HEK293T (cell line): ENCODE measurements at regions not wholly inside any gene's neighbourhood (a gene's known extent, or its start where the extent isn't known, plus 50 kb on each side); places are given as distances from the start of the nearest gene placed in this dataset.

Source experiments
- CTCF ChIA-PET: fragments of 350-600 bp; formaldehyde crosslinking; extraction: SDS; loops from one replicate; lab custom pipeline; 2021; ENCODE audit warnings: antibody characterized with exemption, inconsistent platforms; lab: Yijun Ruan, JAX
- POLR2A ChIA-PET: fragments of 350-600 bp; formaldehyde crosslinking; extraction: SDS; loops from one replicate; lab custom pipeline; 2020; ENCODE audit warnings: antibody characterized with exemption, inconsistent platforms; lab: Yijun Ruan, JAX
- DNase-seq: peaks from one replicate; pipeline ENCODE4 v3.0.0; 2012; ENCODE audit warnings: mixed read lengths; ENCODE audit errors: extremely low spot score
- ARNT ChIP-seq: fragments of 450-650 bp; IDR thresholded peaks from 2 replicates; pipeline ENCODE4 v1.6.1; 2017; ENCODE audit warnings: mild to moderate bottlenecking
- BHLHE40 ChIP-seq: fragments of 450-650 bp; IDR thresholded peaks from 2 replicates; pipeline ENCODE4 v1.6.1; 2016; ENCODE audit warnings: mild to moderate bottlenecking, moderate library complexity, borderline replicate concordance
- CTBP1 ChIP-seq: fragments of 450-650 bp; IDR thresholded peaks from 2 replicates; pipeline ENCODE4 v1.6.1; 2016; ENCODE audit warnings: borderline replicate concordance
- ELF4 ChIP-seq: fragments of 450-650 bp; IDR thresholded peaks from 2 replicates; pipeline ENCODE4 v1.6.1; 2017; ENCODE audit warnings: antibody characterized with exemption
- FOXA1 ChIP-seq: fragments of 450-650 bp; IDR thresholded peaks from 2 replicates; pipeline ENCODE4 v1.6.1; 2016; ENCODE audit warnings: mild to moderate bottlenecking
- FOXK2 ChIP-seq: fragments of 450-650 bp; IDR thresholded peaks from 2 replicates; pipeline ENCODE4 v1.6.1; 2016; ENCODE audit warnings: mild to moderate bottlenecking
- FOXM1 ChIP-seq: fragments of 450-650 bp; IDR thresholded peaks from 2 replicates; pipeline ENCODE4 v1.6.1; 2017; ENCODE audit warnings: mild to moderate bottlenecking, borderline replicate concordance
- HDGF ChIP-seq: fragments of 450-650 bp; IDR thresholded peaks from 2 replicates; pipeline ENCODE4 v1.6.1; 2017; ENCODE audit warnings: antibody characterized with exemption, borderline replicate concordance
- L3MBTL2 ChIP-seq: fragments of 450-650 bp; conservative IDR thresholded peaks from 2 replicates; pipeline ENCODE4 v1.6.1; 2016; ENCODE audit warnings: mild to moderate bottlenecking
- LEF1 ChIP-seq: fragments of 450-650 bp; IDR thresholded peaks from 2 replicates; pipeline ENCODE4 v1.6.1; 2017; ENCODE audit warnings: mild to moderate bottlenecking, borderline replicate concordance
- NFRKB ChIP-seq: fragments of 450-650 bp; IDR thresholded peaks from 2 replicates; pipeline ENCODE4 v1.6.1; 2016; ENCODE audit warnings: mild to moderate bottlenecking, moderate library complexity
- PKNOX1 ChIP-seq: fragments of 450-650 bp; IDR thresholded peaks from 2 replicates; pipeline ENCODE4 v1.6.1; 2016
- SP1 ChIP-seq: fragments of 450-650 bp; IDR thresholded peaks from 2 replicates; pipeline ENCODE4 v1.6.1; 2017
- SUZ12 ChIP-seq: fragments of 450-650 bp; IDR thresholded peaks from 2 replicates; pipeline ENCODE4 v1.6.1; 2016; ENCODE audit warnings: mild to moderate bottlenecking
- TARDBP ChIP-seq: fragments of 450-650 bp; IDR thresholded peaks from 2 replicates; pipeline ENCODE4 v1.6.1; 2016
- ZNF384 ChIP-seq: fragments of 450-650 bp; IDR thresholded peaks from 2 replicates; pipeline ENCODE4 v1.6.1; 2016

DNA sequence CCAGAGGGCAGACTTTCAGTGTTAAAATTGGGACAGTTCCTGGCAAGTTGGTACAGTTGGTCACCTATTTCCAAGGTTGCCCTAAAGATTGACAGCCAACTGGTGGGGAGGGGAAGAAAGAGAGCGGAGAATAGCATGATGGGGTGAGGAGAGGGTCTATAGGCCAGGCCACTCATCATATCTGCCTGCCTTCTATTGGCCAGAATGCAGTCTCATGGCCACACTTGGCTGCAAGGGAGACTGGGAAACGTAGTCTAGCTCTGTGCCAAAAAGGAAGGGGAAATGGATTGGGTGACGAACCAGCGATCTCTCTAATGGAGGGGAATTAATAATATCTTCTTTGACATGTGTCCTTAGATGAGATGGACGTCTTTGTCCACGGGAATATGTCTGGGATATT is 197.4 kb upstream of the ATP6AP2 start:
- TF ChIP-seq ZNF384 = no peak
- no peak for TF ChIP-seq CTBP1
- no peak for TF ChIP-seq SUZ12
- TF ChIP-seq NFRKB = no peak
- TF ChIP-seq HDGF = no peak
- ChIA-PET CTCF (no interaction called here), POLR2A (no interaction called here)
- DNase-seq = no peak

- CTCF ChIA-PET = no interaction called here
- TF ChIP-seq PKNOX1 = no peak
- no peak for TF ChIP-seq SP1
- no peak for DNase-seq
- POLR2A ChIA-PET = interaction anchor here (0.6 kb wide), 1 partner anchor 705 kb away, joined by 3 read pairs; the partner anchor contains the start of gene USP9X
Observed at GRCh38 chrX:40380655-40381488, 199.9 kb upstream of the ATP6AP2 start.

DNA sequence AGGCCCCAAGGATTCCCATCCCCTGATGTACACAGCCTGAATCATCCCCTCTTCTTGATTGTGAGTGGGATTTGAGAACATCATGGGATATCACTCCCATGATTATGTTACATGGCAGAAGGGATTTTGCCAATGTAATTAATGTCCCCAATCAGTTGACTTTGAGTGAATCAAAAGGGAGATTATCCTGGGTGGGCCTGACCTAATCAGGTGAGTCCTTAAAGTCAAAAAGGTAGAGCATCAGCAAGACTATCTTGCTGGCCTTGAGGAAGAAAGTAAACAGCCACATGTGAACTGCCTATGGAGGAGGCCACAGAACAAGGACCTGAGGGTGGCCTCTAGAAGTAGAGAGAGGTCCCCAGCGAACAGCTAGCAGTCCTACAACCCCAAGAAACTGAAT is 203.1 kb upstream of the ATP6AP2 start:
- CTCF ChIA-PET = no interaction called here
- POLR2A ChIA-PET = no interaction called here
- TF ChIP-seq ARNT (no peak), L3MBTL2 (no peak), FOXM1 (no peak), BHLHE40 (no peak), CTBP1 (no peak), ELF4 (no peak), HDGF (no peak), NFRKB (no peak), SUZ12 (no peak), SP1 (no peak), FOXA1 (no peak), PKNOX1 (no peak), TARDBP (no peak), LEF1 (no peak), ZNF384 (no peak), FOXK2 (no peak)
- DNase-seq = no peak

DNA sequence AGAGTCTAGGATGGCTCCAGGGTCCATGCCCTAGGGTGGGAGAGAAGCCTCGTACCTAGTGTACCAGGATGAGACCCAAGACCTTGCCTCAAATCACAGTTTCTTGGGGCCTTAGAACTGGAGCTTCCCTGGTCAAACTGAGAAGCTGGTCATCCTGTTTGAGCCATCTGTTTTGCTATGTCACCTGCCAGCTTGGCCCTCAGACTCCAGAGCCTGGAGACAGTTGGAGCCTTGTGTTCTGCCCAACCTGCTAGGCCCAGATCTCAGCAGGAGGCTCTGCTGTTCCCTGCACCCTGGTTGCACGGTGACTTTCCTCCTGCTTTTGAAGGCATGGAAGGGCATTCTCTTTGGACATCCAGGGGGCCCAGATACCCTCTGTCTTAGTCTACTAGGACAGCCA is 206.3 kb upstream of the ATP6AP2 start:
- POLR2A ChIA-PET = no interaction called here
- TF ChIP-seq FOXA1 = no peak
- TF ChIP-seq ZNF384 = no peak
- TF ChIP-seq ELF4 = no peak
- TF ChIP-seq BHLHE40 = no peak
- TF ChIP-seq HDGF = no peak
- CTCF ChIA-PET = no interaction called here
- DNase-seq = no peak

DNA sequence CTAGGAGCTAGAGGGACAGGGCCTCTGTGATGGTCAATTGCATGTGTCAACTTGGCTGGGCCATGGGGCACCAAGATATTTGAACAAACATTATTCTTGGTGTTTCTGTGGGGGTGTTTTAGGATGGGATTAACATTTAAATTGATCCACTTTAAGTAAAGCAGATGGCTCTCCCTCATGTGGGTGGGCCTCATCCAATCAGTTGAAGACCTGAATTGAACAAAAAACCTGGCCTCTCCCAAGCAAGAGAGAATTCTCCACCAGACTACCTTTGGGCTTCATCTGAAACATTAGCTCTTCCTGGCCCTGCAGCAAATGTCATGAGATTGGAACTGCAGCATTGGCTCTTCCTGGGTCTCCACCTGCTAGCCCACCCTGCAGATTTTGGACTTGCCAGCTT is 207.1 kb upstream of the ATP6AP2 start:
- no peak for TF ChIP-seq L3MBTL2
- TF ChIP-seq NFRKB = no peak
- no peak for TF ChIP-seq LEF1
- no peak for TF ChIP-seq ARNT
- no peak for TF ChIP-seq SUZ12
- no peak for TF ChIP-seq FOXA1
- CTCF ChIA-PET = no interaction called here
- DNase-seq = no peak
- POLR2A ChIA-PET = no interaction called here

- CTCF ChIA-PET = no interaction called here
- TF ChIP-seq CTBP1 = no peak
- TF ChIP-seq NFRKB = no peak
- TF ChIP-seq L3MBTL2 = no peak
- TF ChIP-seq ARNT = no peak
- no peak for TF ChIP-seq SUZ12
- TF ChIP-seq FOXA1 = no peak
- TF ChIP-seq TARDBP = no peak
- no peak for TF ChIP-seq ELF4
- TF ChIP-seq ZNF384 = no peak
- TF ChIP-seq SP1 = no peak
- no peak for TF ChIP-seq FOXK2
- no peak for TF ChIP-seq FOXM1
- TF ChIP-seq PKNOX1 = no peak
- TF ChIP-seq LEF1 = no peak
- TF ChIP-seq BHLHE40 = no peak
- no peak for TF ChIP-seq HDGF
- no peak for DNase-seq
- POLR2A ChIA-PET = no interaction called here
Observed at GRCh38 chrX:40373025-40373424, 207.7 kb upstream of the ATP6AP2 start.

DNA sequence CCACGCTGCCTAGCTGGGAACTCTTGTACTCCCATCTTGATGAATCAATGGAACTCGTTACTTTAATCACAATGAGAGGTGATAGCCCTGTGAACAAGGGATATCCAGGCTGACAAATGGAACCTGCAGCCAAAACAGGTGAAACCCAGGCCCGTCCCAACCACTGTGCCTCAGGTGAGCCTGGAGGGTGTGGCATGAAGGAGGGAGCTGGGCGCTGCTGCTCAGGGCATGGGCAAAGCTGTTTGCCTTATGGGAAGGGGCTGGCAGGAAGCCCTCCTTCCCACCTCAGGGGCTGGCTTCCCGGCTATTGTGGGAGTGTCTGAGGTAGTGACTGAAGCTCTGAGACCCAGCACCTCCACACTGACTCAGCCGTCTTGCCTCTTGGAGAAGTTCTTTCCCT is 209.4 kb upstream of the ATP6AP2 start:
- ChIA-PET POLR2A (no interaction called here), CTCF (no interaction called here)
- DNase-seq = no peak
- TF ChIP-seq L3MBTL2 = no peak
- no peak for TF ChIP-seq CTBP1
- no peak for TF ChIP-seq FOXK2
- no peak for TF ChIP-seq BHLHE40
- TF ChIP-seq ZNF384 = no peak
- no peak for TF ChIP-seq ELF4
- TF ChIP-seq SUZ12 = no peak
- no peak for TF ChIP-seq SP1
- TF ChIP-seq LEF1 = no peak
- TF ChIP-seq NFRKB = no peak
